ENCODE measurements at regions not wholly inside any gene's neighbourhood (a gene's known extent, or its start where the extent isn't known, plus 50 kb on each side); places are given as distances from the start of the nearest gene placed in this dataset.

DNA sequence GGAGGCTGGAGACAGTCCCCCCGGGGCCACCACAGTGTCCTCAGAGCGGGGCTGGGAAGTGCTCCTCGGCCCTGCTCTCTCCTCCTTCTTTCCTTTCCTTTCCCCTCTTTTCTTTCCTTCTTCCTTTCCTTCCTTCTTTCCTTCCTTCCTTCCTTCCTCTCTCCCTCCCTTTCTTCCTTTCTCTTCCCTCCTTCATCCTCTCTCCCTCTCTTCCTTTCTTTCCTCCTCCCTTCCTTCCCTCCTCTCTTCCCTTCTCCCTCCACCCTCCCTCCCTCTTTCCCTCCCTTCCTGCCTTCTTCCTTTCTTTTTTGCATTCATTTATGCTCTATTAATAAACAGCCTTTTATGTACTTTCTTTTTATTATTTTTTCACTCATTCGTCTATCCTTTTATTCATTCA lies 127.1 kb upstream of the TCERG1L start:
- Histone ChIP-seq H3K27me3 (ENCODE audit: control insufficient read depth, insufficient read depth, low read length) (no peaks in the 10 kb centered on the region), H3K36me3 (ENCODE audit: control insufficient read depth, insufficient read depth, low read length) (no peaks in the 10 kb centered on the region), H3K9me3 (ENCODE audit: control insufficient read depth, insufficient read depth, low read length) (no peaks in the 10 kb centered on the region), H3K4me3 (ENCODE audit: low read length) (no peak overlapping the region), H3K4me1 (ENCODE audit: control insufficient read depth, insufficient read depth, low read length) (no peaks in the 10 kb centered on the region), H3K27ac (ENCODE audit: low read length) (no peak overlapping the region)
- TF ChIP-seq, protein P1, sequence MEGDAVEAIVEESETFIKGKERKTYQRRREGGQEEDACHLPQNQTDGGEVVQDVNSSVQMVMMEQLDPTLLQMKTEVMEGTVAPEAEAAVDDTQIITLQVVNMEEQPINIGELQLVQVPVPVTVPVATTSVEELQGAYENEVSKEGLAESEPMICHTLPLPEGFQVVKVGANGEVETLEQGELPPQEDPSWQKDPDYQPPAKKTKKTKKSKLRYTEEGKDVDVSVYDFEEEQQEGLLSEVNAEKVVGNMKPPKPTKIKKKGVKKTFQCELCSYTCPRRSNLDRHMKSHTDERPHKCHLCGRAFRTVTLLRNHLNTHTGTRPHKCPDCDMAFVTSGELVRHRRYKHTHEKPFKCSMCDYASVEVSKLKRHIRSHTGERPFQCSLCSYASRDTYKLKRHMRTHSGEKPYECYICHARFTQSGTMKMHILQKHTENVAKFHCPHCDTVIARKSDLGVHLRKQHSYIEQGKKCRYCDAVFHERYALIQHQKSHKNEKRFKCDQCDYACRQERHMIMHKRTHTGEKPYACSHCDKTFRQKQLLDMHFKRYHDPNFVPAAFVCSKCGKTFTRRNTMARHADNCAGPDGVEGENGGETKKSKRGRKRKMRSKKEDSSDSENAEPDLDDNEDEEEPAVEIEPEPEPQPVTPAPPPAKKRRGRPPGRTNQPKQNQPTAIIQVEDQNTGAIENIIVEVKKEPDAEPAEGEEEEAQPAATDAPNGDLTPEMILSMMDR (IDR thresholded peaks at IDR 0.05): no peak
- Mint-ChIP-seq H3K36me3 (no peaks in the 10 kb centered on the region), H3K27ac (no peak overlapping the region), H3K4me3 (no peak overlapping the region), H3K9me3 (no peaks in the 10 kb centered on the region), H3K27me3 (ENCODE audit: low read depth in 2 of 2) (peaks cover 0 to 8% of the 10 kb centered on the region in 2 donors), H3K4me1 (no peaks in the 10 kb centered on the region)
- 78% methylated on average over 4 of the region's 4 CpGs for WGBS (ENCODE audit: insufficient coverage)
- intact Hi-C loops (cut with micrococcal nuclease): no loop called here
- DNase-seq (no peak), ATAC-seq (no peak)

GRCh38 chr10:131439705-131440104 lies 128.2 kb upstream of the TCERG1L start:
- Histone ChIP-seq H3K36me3 (ENCODE audit: control insufficient read depth, insufficient read depth, low read length) (no peaks in the 10 kb centered on the region), H3K9me3 (ENCODE audit: control insufficient read depth, insufficient read depth, low read length) (no peaks in the 10 kb centered on the region), H3K4me3 (ENCODE audit: low read length) (no peak overlapping the region), H3K4me1 (ENCODE audit: control insufficient read depth, insufficient read depth, low read length) (no peaks in the 10 kb centered on the region), H3K27ac (ENCODE audit: low read length) (no peak overlapping the region), H3K27me3 (ENCODE audit: control insufficient read depth, insufficient read depth, low read length) (no peaks in the 10 kb centered on the region)
- Mint-ChIP-seq H3K4me3 (no peak overlapping the region), H3K4me1 (no peaks in the 10 kb centered on the region), H3K36me3 (no peaks in the 10 kb centered on the region), H3K27ac (no peak overlapping the region), H3K27me3 (ENCODE audit: low read depth in 2 of 2) (peaks cover 0 to 8% of the 10 kb centered on the region in 2 donors), H3K9me3 (no peaks in the 10 kb centered on the region)
- TF ChIP-seq, protein P1 (IDR thresholded peaks at IDR 0.05): no peak
- ATAC-seq (no peak), DNase-seq (no peak)
- 70% methylated on average over 6 of the region's 6 CpGs for WGBS (ENCODE audit: insufficient coverage)
- intact Hi-C loops (cut with micrococcal nuclease): no loop called here

DNA sequence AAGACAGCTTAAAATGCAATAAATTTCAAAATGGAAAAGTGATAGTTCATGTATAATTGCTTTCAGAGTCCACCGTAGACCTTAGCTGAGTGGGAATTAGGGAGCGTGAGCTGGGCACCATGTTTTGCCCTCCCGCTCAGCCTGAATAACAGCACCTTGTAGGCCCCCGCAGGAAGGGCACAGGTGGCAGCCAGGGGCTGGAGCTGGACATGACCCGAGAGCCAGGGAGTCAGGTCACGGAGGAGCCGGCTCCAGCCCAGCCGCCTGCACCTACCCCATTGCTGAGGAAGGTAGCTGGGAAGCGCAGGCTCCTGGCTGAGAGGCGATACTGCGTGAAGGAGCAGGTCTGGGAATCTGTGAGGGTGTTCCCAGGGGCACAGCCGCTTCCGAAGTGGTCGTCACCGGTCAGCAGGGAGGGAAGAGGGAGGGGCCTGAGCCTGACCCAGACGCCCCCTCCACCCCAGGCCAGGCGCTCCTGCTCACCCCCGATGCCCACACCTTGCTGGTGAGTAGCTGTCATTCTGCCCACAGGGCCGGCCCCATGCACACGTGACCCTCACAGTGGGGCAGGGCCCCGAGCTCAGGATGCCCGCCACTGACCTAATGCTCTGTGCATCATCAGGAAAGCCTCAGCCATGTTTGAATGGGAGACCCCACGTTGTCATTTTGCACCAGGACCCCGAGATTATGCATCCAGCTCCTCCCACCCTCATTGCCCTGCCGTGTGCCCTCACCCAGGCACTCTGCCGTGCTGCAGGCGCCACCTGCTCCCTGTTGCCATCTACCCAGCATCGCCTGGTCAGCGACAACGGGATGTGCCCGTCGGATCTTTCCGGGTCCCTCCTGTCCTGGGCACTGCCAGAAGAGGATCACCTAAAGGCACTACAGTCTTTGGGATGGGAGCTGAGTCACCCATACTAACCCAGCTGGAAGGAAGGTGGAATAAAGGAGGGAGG lies 129.2 kb upstream of the TCERG1L start:
- Histone ChIP-seq H3K36me3 (ENCODE audit: control insufficient read depth, insufficient read depth, low read length) (no peaks in the 10 kb centered on the region), H3K27ac (ENCODE audit: low read length) (no peak overlapping the region), H3K4me1 (ENCODE audit: control insufficient read depth, insufficient read depth, low read length) (no peaks in the 10 kb centered on the region), H3K27me3 (ENCODE audit: control insufficient read depth, insufficient read depth, low read length) (no peaks in the 10 kb centered on the region), H3K9me3 (ENCODE audit: control insufficient read depth, insufficient read depth, low read length) (no peaks in the 10 kb centered on the region), H3K4me3 (ENCODE audit: low read length) (no peak overlapping the region)
- H3K27ac Mint-ChIP-seq: no peak overlapping the region
- WGBS (ENCODE audit: insufficient coverage): 65% methylated on average over 32 of the region's 33 CpGs
- H3K36me3 Mint-ChIP-seq: no peaks in the 10 kb centered on the region
- H3K4me3 Mint-ChIP-seq: no peak overlapping the region
- TF ChIP-seq, protein P1 (IDR thresholded peaks at IDR 0.05): no peak
- H3K27me3 Mint-ChIP-seq (ENCODE audit: low read depth in 2 of 2): peaks cover 0 to 8% of the 10 kb centered on the region in 2 donors
- ATAC-seq: no peak
- DNase-seq: no peak
- no peaks in the 10 kb centered on the region for H3K4me1 Mint-ChIP-seq
- intact Hi-C loops (cut with micrococcal nuclease): no loop called here
- H3K9me3 Mint-ChIP-seq: no peaks in the 10 kb centered on the region

Data from natural killer cell (primary cell).